Endothelial cell of umbilical vein (primary cell): ENCODE measurements at regions not wholly inside any gene's neighbourhood (a gene's known extent, or its start where the extent isn't known, plus 50 kb on each side); places are given as distances from the start of the nearest gene placed in this dataset.

Experiments used
- BruUV-seq: library from RNA; stranded (reverse); fragments of 400-500 nt; replicated peaks from 2 replicates; lab custom pipeline; 2021; lab: Mats Ljungman, UMichigan
- CTCF ChIA-PET: fragments of 300-600, 350-600 bp; sonication (Branson Sonifier 250); formaldehyde crosslinking; loops from one replicate; lab custom pipeline; 2021; ENCODE audit warnings: antibody characterized with exemption, inconsistent platforms; lab: Charles Lee
- POLR2A ChIA-PET: fragments of 300-600, 350-600 bp; sonication (Branson Sonifier 250); formaldehyde crosslinking; loops from one replicate; lab custom pipeline; 2021; ENCODE audit warnings: antibody characterized with exemption, inconsistent platforms; lab: Charles Lee
- DNase-seq: peaks from one replicate; pipeline ENCODE4 v3.0.0-alpha.2; 2011; ENCODE audit warnings: low read depth, low spot score
- FAIRE-seq: peaks from 2 replicates; lab custom pipeline; 2011; peaks lifted over from hg19 to GRCh38; lab: Jason Lieb, UNC
- H2AFZ ChIP-seq: 2 replicates; pipeline ENCODE4 v1.6.0; 2012; ENCODE audit warnings: low read depth, low read length, control low read depth, inconsistent platforms
- H3K27ac ChIP-seq: 2 replicates; pipeline ENCODE4 v1.5.1; 2011; ENCODE audit warnings: low read depth, mild to moderate bottlenecking, control low read depth, low read length, moderate library complexity; ENCODE audit not compliant: insufficient read depth
- H3K27me3 ChIP-seq, 2 experiments: 2 replicates each; pipeline versions ENCODE4 v1.6.0 to v1.6.1; 2011; ENCODE audit warnings: low read length in 2 of 2, mixed read lengths in 1 of 2; ENCODE audit not compliant: control insufficient read depth in 2 of 2, insufficient read depth in 2 of 2
- H3K36me3 ChIP-seq, 2 experiments: 2 replicates in 1 of 2; 3 replicates in 1 of 2; pipeline ENCODE4 v1.5.1; 2011; ENCODE audit warnings: low read length in 2 of 2, mild to moderate bottlenecking in 1 of 2, moderate library complexity in 1 of 2; ENCODE audit not compliant: control insufficient read depth in 2 of 2, insufficient read depth in 2 of 2; ENCODE audit errors: extremely low read depth in 1 of 2
- H3K4me1 ChIP-seq: 3 replicates; pipeline ENCODE4 v1.5.1; 2011; ENCODE audit warnings: mild to moderate bottlenecking, low read length; ENCODE audit not compliant: control insufficient read depth, insufficient read depth; ENCODE audit errors: extremely low read depth
- H3K4me2 ChIP-seq: 2 replicates; pipeline ENCODE4 v1.6.1; 2011; ENCODE audit warnings: low read length, control low read depth, mixed read lengths; ENCODE audit not compliant: insufficient read depth
- H3K4me3 ChIP-seq, 3 experiments: fragments of 200-600 bp in 1 of 3; sonication (generic), shearing (Covaris generic) in 1 of 3; replicated peaks in 1 of 3; 2 replicates each; pipeline ENCODE4 v1.5.1; 2011 to 2016; ENCODE audit warnings: control low read depth in 3 of 3, low read length in 3 of 3, mild to moderate bottlenecking in 2 of 3, inconsistent platforms in 1 of 3, low read depth in 1 of 3, moderate library complexity in 1 of 3; ENCODE audit not compliant: insufficient read depth in 1 of 3
- H3K79me2 ChIP-seq: 2 replicates; pipeline ENCODE4 v1.6.0; 2012; ENCODE audit warnings: low read length, inconsistent platforms; ENCODE audit not compliant: control insufficient read depth, insufficient read depth
- H3K9ac ChIP-seq: replicated peaks from 2 replicates; pipeline ENCODE3; 2011; ENCODE audit warnings: low read length, control low read depth; ENCODE audit not compliant: insufficient read depth; ENCODE audit errors: extremely low read depth
- H3K9me1 ChIP-seq: replicated peaks from 3 replicates; pipeline ENCODE4 v1.6.0; 2011; ENCODE audit warnings: mild to moderate bottlenecking, low read length; ENCODE audit not compliant: control insufficient read depth, insufficient read depth; ENCODE audit errors: extremely low read depth
- H3K9me3 ChIP-seq: replicated peaks from 2 replicates; pipeline ENCODE4 v1.5.1; 2012; ENCODE audit warnings: low read length, inconsistent platforms; ENCODE audit not compliant: control insufficient read depth, insufficient read depth
- H4K20me1 ChIP-seq: replicated peaks from 2 replicates; pipeline ENCODE3; 2011; ENCODE audit warnings: mild to moderate bottlenecking, low read length; ENCODE audit not compliant: control insufficient read depth, insufficient read depth; ENCODE audit errors: extremely low read depth
- CTCF ChIP-seq, 2 donors: IDR thresholded peaks; 1 replicate in 1 of 2; 2 replicates in 1 of 2; pipeline ENCODE4 v1.5.1; 2011; ENCODE audit warnings: low read length in 2 of 2, mild to moderate bottlenecking in 2 of 2, moderate library complexity in 2 of 2, control low read depth in 1 of 2, inconsistent platforms in 1 of 2, low read depth in 1 of 2; ENCODE audit not compliant: insufficient read depth in 1 of 2; ENCODE audit errors: extremely low read depth in 1 of 2
- JUN ChIP-seq: IDR thresholded peaks from 2 replicates; pipeline ENCODE4 v1.6.1; 2011; ENCODE audit warnings: borderline replicate concordance, low read depth; ENCODE audit not compliant: insufficient read length, insufficient read depth
- MYC ChIP-seq: IDR thresholded peaks from one replicate; pipeline ENCODE4 v1.6.1; 2011; ENCODE audit warnings: mild to moderate bottlenecking, low read depth, low read length
- dilution Hi-C: fragments of 300-500 bp; cut with MboI; formaldehyde crosslinking; loops from one replicate; pipeline ENCODE4 v1.15.0; 2019; ENCODE audit warnings: low sequenced_read_pairs; ENCODE audit not compliant: extremely low pct_ligation_motif_present
- intact Hi-C: fragments of 100-400 bp; cut with micrococcal nuclease; formaldehyde crosslinking; loops from one replicate; pipeline ENCODE4 v1.10.0; 2022

DNA sequence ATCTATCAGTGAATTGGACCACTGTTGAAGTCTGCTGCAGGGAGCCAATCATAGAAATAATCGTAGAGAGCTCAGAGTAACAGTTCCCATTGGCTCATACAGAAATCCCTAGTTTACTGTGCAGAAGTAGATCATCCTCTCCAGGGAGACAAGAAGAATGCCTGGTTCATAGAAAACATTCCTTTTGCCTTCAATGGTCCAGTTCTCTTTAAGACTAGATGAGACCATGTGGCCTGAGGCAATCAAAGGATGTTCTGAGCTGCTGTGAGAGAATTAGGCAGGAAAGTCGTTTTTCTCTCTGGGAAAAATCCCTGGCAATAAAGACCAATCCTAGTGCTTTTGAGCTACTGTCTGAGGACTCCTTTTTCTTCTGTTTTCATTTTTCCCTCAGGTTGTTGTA, 208.4 kb downstream of the CENPW start:
- Histone ChIP-seq H3K79me2 (no peaks in the 10 kb centered on the region), H3K9me1 (no peaks in the 10 kb centered on the region), H3K27me3 (no peaks in the 10 kb centered on the region), H3K36me3 (no peaks in the 10 kb centered on the region), H3K9ac (no peak overlapping the region), H2AFZ (no peak overlapping the region), H3K4me3 (no peak overlapping the region), H3K27ac (no peak overlapping the region), H3K4me2 (no peak overlapping the region), H4K20me1 (no peaks in the 10 kb centered on the region), H3K4me1 (no peaks in the 10 kb centered on the region), H3K9me3 (no peaks in the 10 kb centered on the region)
- FAIRE-seq (peak; percentile 33), DNase-seq (no peak)
- no TSS peak for BruUV-seq
- TF ChIP-seq MYC (no peak), CTCF (IDR thresholded peaks at IDR 0.05; ENCODE audit: extremely low read depth in 1 of 2, insufficient read depth in 1 of 2, low read depth in 1 of 2, low read length in 2 of 2) (no peak)
- POLR2A ChIA-PET = no interaction called here
- intact Hi-C loops = no loop called here
- dilution Hi-C loops = no loop called here
- CTCF ChIA-PET = interaction anchor here (0.7 to 1.5 kb wide), 2 partner anchors 19 to 146 kb away, joined by 3 read pairs; no protein-coding TSS in a partner anchor

DNA sequence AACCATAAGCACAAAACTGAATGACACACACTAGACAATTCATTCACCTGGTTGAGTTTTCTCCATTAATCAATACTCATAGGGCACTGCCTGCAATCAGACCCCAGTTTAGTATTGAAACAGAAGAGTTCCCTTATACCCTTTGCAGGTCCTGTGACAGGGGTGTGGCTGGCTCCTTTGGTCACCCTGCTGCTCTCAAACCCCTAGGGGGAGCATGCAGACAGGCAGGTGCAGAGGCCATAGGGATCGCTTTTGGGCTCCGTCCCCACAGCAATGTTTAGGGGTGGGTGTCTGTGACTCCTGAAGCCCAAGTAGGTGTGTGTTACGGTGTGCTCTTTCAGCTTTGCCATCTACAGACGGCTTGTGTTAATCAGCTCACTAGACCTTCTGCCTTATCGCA, 210.4 kb downstream of the CENPW start:
- Histone ChIP-seq H3K9me3 (no peaks in the 10 kb centered on the region), H3K9me1 (no peaks in the 10 kb centered on the region), H3K27ac (no peak overlapping the region), H2AFZ (no peak overlapping the region), H4K20me1 (no peaks in the 10 kb centered on the region), H3K9ac (no peak overlapping the region), H3K4me1 (no peaks in the 10 kb centered on the region), H3K27me3 (no peaks in the 10 kb centered on the region), H3K4me2 (no peak overlapping the region), H3K79me2 (no peaks in the 10 kb centered on the region), H3K36me3 (no peaks in the 10 kb centered on the region), H3K4me3 (no peak overlapping the region)
- BruUV-seq = no TSS peak
- DNase-seq (no peak), FAIRE-seq (no peak)
- intact Hi-C loops = no loop called here
- CTCF ChIA-PET = interaction anchor here (0.8 to 1.0 kb wide), 2 partner anchors 10 to 23 kb away, joined by 3 read pairs; no protein-coding TSS in a partner anchor
- dilution Hi-C loops = no loop called here
- POLR2A ChIA-PET = no interaction called here
- TF ChIP-seq MYC (no peak), JUN (no peak)
